ENCODE measurements at regions not wholly inside any gene's neighbourhood (a gene's known extent, or its start where the extent isn't known, plus 50 kb on each side); places are given as distances from the start of the nearest gene placed in this dataset.

DNA sequence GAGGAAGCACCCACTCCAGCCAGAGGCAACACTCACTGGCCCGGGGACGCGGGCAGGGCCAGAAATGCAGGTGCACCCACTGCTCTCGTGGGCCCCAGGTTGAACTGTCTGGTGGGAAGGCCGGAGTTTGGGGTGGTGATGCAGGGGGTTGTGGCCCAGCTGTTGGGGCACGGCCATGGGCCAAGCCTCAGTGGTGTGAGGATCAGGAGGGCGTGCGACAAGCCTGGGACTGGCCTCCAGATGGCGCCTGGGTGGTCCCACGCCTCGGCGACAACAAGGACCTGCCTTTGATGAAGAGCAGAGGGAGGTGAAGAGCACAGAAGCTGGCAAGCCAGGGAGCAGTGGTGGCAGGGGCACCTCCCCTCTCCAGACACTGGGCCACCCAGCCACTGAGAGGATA, 240.8 kb downstream of the BRD1 start:
- no peak for DNase-seq (ENCODE audit: low read depth in 3 of 3)

DNA sequence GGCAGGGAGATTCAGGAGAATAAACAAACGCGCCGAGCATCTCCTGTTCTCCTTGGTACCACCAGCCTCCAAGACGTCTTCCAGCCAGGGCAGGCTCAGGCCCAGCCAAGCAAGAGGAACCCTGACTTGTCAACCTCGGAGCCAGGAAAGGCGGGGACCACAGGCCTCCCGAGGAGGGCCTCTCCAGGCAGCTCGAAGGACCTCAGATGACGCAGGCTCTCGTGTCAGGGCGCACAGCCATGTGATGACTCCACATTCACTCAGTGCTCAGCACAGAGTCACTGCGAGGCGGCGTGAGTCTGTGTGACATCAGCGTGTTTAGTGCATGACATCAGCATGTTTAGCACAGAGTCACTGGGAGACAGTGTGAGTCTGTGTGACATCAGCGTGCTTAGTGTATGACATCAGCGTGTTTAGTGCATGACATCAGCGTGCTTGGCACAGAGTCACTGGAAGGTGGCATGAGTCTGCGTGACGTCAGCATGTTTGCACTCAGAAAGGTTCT, 241.4 kb downstream of the BRD1 start:
- DNase-seq (ENCODE audit: low read depth in 3 of 3) = no peak

DNA sequence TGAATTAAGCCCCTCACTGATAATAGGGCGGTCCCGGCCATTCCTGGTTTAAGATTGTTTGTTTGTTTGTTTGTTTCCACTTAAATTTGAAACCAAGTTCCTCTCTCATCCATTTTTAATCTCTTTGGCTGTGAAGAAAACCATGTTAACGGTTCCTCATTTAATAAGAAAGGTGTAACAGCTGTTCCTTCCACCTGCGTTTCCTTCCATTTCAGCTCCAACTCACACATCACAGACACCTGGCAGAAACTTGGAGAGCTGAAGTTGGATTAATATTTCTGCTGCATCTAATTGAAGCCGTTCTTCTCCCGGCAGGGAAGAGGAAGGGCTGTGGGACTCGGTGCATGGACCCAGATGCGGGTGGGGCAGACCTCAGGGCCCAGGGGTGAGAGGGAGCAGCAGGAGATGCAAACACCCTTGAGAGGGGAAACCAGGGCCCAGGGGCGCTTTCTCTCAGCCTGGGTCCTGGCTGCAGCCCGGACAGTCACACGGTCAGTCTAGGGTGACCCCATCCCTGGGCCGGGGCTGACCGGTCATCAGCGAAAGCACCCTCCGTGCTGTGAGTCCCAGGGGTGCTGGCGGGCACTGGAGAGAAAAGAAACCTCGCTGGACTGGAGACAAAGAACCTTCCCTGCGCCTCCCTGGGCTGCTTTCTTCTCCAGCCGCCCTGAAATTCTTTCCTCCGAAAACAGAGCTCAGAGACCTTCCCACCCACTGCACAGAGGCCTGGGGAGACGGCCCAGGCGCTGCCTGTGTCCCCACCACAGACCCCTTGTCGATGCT, 242.0 kb downstream of the BRD1 start:
- DNase-seq (ENCODE audit: low read depth in 3 of 3) = no peak

DNA sequence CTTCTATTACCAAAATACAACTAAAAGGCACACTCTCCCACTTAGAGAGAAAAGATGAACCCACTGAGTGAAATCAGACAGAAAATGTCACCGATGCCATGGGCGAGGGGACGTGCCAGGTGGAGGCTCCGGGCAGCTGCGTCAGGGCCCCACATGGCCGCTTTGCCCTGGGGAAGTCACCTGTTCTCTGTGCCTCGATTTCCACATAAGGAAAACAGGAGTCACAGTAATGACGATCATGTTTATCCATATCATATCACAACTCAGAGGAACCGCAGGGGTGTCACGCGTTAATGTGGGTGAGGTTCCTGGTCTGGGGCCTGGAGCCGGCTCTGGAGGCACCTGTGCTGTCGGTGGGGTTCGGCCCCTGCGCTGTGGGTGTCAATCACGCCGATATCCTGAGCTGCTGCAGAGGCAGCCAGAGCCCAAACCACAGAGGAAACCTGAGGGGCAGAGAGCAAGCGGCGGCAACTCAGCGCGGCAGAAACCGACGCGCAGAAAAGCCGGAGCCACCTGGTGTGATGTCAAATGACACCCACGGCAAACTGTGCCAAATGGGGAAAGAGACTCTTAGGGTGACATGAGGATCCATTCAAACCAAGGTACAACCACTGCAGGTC, 243.7 kb downstream of the BRD1 start:
- no peak for DNase-seq (ENCODE audit: low read depth in 3 of 3)

DNA sequence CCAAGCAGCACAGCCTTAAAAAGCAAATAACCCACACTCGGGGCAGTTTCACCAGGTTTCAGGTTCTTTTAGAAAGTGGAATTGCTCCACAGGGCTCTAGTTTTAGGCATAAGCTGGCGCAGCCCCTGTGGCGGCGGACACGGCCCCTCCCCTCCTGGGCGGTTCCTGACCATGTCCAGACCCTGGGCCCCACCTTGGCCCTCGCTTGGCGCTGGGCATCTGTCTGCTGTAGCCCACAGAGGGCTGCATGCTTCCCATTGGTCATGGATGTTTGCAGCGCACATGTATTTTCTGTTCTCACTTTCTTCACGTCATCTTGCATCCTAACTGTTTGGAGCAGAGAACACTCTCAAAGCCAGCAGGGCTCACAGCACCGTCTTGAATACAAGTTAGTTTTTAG, 244.3 kb downstream of the BRD1 start:
- DNase-seq (ENCODE audit: low read depth in 3 of 3) = no peak

DNA sequence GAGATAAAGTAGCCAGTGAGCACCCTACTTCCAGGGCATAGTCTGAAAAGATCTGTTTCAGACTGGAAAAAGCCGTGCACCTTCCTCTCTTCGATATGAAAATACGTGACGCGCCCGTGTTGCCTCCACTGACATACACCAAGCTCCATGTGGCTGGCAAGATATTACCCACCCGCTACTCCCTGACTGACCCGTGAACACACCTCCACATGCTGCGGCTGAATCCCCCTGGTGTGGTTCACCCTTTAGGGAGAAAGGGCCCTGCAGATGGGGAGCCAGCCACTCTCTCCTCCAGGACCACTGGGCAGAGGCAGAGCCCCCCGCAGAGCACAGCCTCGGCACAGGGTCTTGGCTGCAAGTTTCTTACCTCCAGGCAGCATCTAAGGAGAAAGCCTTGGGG, 245.0 kb downstream of the BRD1 start:
- no peak for DNase-seq (ENCODE audit: low read depth in 3 of 3)

DNA sequence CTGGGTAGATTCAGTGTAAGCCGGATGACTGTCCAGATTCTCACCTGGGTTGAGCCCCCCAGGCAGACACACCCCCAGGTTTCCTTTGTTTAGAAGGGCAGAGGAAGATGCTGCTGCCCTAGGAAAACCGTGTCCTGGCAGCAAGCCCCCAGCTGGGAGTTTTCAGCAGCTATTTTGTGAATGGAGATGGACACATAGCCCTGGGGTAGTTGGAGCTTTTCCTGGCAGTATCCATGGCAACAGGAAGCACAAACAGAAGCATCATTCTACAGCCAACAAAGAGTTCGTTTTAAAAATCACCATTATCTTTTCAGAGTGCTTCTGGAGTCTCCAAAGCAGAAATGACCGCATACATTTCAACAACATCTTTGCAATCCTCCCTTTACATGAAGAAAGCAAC, 245.5 kb downstream of the BRD1 start:
- DNase-seq (ENCODE audit: low read depth in 3 of 3) = no peak

DNA sequence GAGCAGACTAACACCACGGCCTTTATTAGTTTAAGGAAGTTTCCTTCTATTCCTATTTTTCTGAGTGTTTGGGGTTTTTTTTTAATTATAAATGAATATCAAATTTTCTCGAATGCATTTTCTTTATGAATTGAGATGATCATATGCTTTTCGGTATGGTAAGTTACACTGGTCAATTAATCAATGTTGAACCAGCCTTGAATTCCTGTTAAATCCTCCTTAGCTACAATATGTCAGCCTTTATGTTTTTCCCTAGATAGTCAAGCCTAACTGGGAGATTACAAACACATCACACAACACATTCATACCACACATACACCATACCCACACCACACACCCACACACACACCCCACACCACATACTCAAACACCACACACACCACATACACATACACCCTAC, 247.6 kb downstream of the BRD1 start:
- DNase-seq (ENCODE audit: low read depth in 3 of 3) = no peak

DNA sequence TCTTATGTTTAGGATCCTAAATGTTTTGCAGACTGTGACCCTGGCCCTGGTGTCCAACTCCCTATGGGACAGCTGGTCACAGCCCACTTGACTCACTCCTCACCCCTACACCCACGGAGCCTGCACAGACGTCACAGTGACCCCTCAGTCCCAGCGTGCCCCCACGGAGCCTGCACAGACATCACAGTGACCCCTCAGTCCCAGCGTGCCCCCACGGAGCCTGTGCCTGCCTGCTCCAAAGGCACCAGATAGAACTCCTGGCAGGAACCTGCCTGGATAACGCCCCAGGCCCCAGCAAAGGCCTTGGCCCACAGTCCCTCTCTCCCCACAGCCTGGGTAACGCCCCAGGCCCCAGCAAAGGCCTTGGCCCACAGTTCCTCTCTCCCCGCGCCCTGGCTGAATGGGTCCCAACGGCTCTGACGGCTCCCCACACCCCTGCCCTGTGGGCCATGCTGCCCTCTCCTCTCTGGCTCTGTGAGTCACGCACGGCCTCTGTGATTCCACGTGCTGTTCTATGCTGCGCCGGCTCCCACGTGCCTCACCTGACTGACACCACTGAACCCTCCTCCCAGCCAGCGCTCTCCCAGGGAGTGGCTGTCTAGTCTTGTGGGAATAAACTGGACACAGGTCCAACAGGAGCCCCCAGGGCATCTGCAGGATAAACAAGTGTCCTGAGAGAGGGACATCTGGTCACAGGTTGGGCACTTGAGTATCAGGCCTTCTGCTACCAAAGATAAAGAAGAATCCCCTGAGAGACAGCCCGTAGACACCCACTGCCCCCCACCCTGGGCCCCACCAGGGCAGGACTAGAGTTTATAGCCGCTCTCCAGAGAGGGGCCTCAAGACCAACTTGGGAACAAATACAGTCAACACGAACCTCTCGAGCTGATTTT, 250.3 kb downstream of the BRD1 start:
- DNase-seq (ENCODE audit: low read depth in 3 of 3) = no peak

DNA sequence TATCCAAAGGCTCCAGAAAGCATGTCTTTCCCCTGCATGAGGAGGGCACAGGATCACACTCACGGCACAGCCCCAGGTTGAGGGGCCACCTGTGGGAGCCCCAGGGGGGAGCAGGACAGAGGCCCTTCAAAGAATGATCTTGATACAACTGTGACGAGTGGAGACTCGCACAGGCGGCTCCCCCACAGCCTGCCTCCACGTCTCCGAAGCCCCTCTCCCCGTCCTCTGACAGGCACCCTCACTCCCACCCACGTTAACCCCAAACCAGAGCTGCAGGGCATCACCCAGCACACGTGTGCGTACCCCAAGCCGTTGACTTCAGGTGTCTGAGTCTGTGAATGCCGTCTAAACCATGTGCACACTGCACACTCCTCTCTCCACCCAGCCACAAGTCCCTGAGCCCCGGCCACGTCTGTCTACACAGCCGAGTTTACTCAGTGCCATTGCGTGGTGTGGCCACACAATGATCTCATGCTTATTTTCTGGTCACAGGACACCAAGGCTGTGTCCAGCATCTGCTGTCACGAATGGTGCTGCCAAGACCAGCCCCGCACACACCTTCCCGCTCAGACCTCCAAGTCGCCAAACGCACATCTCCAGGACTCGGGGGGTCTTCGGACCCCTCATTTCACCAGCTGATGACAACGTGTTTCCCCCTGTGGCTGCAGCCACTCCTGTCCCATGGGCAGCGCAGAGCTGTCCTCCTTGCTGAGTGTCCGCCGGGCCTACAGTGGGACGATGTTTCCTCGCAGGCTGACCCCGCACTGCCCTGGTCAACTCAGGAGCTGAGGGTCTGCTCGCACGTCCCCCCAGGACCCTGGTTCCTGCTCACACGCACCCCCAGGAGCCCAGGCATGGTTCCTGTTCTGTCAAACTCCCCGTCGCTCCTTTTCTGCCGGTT, 251.2 kb downstream of the BRD1 start:
- DNase-seq (ENCODE audit: low read depth in 3 of 3) = no peak

DNA sequence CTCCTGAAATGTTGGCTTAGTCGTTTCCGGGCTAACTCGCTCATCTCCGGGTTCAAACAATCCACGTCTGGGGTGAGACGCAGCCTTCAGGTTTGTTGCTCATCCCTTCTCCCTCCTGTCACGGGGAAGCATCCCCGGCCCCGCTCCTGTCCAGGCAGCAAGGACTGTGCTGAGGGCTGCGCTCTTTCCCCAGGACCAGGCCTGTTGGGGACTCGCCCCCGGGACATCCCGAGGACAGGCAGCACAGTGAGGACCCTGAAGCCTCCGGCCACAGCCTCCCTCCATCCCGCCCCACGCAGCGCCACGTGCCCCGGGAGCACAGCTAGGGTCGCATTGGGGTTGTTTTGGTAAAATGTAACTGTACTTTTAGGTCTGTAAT, 252.0 kb downstream of the BRD1 start:
- DNase-seq (ENCODE audit: low read depth in 3 of 3) = no peak

DNA sequence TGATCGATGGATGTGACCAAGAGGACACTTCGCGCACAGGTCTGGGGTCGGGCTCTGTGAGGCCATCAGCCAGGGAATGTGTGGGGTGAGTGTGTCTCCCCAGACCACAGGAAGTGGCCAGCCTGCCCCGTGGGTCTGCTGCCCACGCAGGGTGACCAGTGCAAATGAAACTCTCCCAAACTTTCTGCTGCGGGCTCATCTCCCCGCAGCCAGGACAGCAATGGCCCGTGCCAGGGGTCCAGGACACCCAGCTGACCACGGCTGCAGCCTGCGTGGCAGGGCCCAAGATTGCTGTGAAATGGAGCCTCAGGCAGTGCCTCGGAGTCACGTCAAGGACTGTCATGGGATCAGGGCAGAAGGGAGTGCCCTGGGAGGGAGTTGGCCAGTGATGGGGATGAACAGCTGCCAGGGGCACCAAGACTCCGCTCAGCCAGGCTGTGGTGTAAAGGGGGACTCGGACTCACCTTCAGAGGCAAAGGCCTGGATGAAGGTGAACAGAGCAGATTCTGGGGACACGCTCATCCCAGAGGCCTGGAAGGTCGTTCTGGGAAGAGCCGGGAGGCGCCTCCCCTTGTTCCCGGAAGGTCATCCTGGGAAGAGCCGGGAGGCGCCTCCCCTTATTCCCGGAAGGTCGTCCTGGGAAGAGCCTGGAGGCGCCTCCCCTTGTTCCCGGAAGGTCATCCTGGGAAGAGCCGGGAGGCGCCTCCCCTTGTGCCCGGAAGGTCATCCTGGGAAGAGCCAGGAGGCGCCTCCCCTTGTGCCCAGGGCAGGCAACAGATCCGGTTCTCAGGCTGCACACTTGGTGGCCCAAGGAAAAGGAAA, 252.6 kb downstream of the BRD1 start:
- no peak for DNase-seq (ENCODE audit: low read depth in 3 of 3)

DNA sequence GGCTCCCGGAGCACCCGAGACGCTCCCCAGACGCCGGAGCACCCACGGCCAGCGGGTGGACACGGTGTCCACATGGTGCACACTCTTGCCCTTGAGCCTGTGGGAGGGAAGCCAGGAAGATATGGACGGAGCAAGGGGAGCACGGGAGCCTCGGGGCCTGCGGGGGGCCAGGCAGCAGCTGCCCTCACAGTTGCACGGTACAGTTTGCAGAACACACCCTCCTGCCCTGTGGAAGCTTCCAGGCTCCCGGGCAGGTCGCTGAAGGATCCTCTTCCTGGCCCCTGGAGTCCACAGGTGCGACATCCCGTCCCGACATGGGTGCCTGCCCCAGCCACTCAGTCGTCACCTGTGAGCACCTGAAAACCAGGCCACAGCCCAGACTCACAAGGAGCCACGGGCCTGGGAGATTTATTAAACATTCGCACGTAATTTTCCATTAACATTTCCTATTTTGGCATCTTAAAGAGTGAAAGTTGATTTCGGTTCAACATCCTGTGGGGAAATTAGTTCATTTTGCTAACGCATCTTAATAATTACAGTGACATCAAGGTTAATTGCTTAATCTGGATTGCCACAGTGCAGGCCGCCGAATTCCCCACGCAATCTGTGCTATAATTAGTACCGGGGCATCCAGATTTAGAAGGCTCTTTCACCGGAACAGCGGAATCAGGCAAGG, 253.3 kb downstream of the BRD1 start:
- DNase-seq (ENCODE audit: low read depth in 3 of 3) = no peak

DNA sequence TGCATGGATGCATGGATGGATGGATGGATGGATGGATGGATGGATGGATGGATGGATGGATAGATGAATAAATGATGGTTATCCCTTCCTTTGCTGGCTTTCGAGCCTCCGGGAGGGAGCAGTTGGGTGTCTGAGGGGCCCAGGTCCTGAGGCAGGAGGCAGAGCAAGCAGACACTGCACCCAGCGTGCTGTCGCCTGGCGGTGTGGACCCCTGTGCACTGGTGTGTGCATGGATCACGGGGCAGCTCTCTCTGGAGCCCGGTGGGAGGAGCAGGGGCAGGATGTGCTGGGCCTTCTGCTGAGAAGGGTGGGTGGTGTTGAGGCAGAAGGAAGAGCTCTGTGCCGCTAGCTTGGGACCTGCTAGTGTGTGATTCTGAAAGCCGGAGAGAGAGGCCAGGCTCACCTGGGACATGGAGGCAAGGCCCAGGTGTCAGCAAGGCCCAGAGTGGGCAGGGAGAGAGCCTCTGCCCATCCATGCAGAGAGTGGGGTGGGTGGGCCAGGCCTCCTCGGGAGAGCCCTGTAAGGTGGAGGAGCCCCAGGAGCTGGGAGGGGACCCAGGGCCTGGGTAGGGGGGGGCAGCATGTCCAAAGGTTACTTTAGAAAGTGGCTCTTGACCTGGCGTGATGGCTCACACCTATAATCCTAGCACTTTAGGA, 254.4 kb downstream of the BRD1 start:
- no peak for DNase-seq (ENCODE audit: low read depth in 3 of 3)

DNA sequence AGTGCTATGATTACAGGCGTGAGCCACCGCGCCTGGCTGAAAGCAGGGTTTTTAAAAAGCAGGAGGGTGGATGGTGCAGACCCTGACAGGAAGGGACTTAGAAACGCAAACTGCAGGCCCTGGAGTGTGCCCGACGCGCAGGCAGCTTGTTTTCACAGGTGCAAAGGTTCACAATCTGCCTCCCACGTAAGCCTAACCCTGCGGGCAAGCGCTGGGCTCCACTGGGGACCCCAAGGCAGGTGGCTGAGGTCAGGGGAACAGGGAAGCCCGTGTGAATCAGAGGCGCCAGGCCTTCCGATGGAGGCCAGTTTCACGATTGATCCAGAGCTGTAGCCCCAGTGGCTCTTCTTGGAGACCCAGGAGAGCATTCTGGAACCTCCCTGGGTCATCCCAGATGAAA, 256.3 kb downstream of the BRD1 start:
- DNase-seq (ENCODE audit: low read depth in 3 of 3) = no peak

DNA sequence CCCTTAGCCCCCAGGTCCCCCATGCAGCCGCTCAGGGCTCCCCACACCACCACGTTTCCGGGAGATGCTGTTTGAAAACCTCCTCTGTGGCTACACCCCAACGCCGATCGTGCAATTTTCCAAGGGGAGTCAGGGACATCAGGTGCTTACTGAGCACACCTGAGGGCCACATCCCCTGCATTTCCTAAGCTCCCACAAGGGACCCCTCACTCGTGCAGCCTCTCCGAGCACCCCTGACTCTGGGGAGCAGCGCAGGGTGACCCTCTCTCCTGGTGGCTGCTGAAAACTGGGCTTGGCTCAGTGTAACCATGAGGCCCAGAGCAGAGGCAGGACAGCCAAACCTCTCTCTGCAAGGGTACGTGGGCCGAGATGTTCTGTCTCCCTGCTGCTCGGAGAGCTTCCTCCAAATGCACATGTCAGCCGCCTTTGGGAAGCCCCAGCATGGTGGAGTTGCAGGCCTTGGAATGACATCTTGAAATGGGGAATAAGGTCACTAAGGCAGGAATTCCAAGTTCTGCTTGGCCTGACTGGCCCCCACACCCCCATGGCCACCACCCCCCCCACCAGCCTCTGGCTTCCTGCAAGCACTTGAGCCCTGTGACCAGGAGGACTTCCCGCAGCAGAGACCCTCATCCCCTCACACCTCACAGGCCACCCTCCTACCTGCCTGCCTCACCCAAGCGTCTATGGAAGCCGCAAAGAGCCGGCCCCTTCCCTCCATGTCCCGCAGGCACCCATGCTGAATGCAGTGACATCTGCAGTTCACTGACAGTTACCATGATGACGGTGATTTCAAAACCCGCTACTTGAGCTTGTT, 257.4 kb downstream of the BRD1 start:
- DNase-seq (ENCODE audit: low read depth in 3 of 3) = no peak

DNA sequence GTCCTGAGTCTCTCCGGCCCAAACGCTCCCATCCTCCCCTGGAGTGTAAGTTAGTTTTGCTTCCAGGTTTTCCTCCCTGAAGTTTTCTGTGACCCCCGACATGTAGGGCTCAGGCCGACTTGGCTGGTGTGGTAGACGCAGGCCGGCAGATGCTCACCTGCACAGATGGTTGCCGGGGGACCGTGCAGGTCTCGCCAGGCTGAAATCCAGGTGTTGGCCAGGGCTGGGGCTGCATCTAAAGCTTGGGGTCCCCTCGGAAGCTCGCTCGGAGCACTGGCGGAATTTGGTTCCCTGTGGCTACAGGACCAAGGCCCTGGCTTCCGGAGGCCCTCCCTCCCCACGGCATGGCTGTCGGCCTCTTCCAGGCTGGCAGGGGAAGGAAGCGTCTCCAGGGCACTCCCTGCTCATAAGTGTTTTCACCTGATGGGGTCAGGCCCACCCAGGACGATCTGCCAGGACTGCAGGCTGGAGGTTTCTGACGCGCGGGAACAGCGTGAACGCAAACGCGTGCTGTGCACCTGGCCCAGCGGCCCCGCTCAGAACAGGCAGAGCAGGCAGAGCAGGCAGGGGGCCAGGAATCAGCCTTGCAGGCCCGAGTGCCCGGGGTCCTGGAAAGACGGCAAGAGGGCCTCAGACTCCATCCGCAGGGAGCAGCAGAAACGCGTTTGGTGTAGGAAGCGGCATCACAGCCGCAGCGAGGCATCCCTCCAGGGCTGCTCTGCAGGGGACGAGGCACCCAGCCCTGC, 258.2 kb downstream of the BRD1 start:
- DNase-seq (ENCODE audit: low read depth in 3 of 3) = no peak

DNA sequence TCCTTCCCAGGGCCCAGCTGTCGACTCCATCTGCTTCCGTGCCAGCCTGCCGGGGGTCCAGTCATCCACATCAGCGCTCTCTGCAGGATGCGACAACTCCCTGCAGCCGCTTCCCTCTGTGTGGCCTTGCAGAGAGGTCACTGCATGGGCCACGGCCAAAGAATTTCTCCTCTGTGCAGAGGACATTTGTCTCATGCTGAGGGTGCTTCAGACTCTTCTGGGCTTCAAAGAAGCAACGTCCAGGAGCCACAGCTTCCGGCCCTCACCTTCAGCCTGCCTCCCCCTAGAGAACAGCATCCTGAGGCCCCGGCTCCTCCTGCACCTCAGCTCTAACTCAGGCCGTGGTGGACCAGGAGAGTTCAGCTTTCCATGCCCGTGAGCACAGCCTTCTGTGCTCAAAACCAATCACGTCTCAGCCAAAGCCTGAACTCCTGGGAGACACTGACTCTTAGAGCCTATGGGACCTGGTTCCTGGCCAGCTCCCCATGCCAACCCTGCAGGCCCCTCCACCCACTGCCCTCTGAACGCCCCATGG, 258.9 kb downstream of the BRD1 start:
- no peak for DNase-seq (ENCODE audit: low read depth in 3 of 3)

All from stimulated activated CD4-positive, alpha-beta T cell treated with anti-CD3 and anti-CD28 coated beads, TNF-alpha, amount 100 ng/mL, for 48 hours (primary cell).